ENCODE measurements at regions not wholly inside any gene's neighbourhood (a gene's known extent, or its start where the extent isn't known, plus 50 kb on each side); places are given as distances from the start of the nearest gene placed in this dataset.

DNA sequence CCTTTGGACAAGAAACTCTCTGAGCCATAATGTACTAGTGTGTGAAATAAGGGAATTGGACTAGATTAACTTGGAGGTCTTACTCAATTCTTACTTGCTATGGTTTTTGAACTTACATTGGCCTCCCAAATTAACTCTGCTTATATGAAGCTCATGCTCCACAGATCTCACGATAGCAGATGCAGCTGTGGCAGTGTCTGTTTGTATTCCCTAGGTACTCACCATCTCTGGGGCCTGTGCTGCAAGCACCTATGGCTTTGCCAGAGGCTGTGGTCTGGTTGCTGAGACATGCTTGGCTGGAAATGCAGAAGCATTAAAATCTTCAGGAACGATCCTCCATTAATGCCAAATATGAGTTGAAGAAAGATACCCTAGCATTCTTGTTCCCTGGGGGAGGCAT is 112.8 kb downstream of the MSL3 start:
- Histone ChIP-seq H3K27ac (no peak overlapping the region), H3K36me3 (no peaks in the 10 kb centered on the region), H3K4me3 (no peak overlapping the region), H3K4me1 (no peaks in the 10 kb centered on the region), H3K9me3 (no peaks in the 10 kb centered on the region), H3K27me3 (peaks cover 0 to 2% (median 0%) of the 10 kb centered on the region in 3 donors)
- no peak for TF ChIP-seq POLR2A (IDR thresholded peaks at IDR 0.05)
- TF ChIP-seq, protein P1, sequence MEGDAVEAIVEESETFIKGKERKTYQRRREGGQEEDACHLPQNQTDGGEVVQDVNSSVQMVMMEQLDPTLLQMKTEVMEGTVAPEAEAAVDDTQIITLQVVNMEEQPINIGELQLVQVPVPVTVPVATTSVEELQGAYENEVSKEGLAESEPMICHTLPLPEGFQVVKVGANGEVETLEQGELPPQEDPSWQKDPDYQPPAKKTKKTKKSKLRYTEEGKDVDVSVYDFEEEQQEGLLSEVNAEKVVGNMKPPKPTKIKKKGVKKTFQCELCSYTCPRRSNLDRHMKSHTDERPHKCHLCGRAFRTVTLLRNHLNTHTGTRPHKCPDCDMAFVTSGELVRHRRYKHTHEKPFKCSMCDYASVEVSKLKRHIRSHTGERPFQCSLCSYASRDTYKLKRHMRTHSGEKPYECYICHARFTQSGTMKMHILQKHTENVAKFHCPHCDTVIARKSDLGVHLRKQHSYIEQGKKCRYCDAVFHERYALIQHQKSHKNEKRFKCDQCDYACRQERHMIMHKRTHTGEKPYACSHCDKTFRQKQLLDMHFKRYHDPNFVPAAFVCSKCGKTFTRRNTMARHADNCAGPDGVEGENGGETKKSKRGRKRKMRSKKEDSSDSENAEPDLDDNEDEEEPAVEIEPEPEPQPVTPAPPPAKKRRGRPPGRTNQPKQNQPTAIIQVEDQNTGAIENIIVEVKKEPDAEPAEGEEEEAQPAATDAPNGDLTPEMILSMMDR (IDR thresholded peaks at IDR 0.05 in 4 of 5, conservative IDR thresholded peaks at IDR 0.05 in 1 of 5), result no peak
- intact Hi-C loops (cut with DNase I; ENCODE audit: low total_unique reads) (no loop called here), in situ Hi-C loops (cut with MboI; ENCODE audit: low sequenced_read_pairs in 4 of 4) (no loop called here)
- DNase-seq (no peak), ATAC-seq (no peak)

DNA sequence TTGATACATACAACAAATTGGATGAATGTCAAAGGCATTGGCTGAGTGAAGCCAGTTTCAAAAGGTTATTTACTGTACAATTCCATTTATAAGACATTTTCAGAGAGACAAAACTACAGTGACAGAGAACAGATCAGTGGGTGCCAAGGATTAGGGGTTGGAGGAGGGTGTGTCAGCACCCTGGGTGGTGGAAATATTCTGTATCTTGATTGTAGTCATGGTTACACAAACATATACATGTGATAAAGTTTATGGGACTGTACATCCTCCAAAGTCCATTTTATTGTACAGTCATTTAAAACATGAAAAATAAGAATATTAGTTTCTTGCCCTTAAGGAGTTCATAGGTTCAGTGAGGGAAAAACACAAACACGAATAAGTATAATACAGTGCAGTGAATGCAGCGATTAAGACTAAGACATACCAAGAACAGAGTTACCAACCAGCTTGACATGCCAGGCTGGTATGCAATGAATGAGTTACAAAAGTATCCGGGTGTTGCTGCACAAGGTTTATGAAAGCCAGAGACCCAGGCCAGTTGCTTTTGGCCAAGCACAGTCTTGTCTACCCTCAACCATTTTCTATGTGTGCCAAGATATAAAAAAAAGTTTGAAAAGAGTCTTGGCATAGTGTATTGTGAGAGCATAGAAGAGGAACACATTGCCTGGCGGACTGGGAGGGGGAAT is 123.6 kb downstream of the MSL3 start:
- Histone ChIP-seq H3K4me1 (no peaks in the 10 kb centered on the region), H3K27ac (no peak overlapping the region), H3K27me3 (no peaks in the 10 kb centered on the region), H3K36me3 (no peaks in the 10 kb centered on the region), H3K9me3 (peaks cover 0 to 3% (median 0%) of the 10 kb centered on the region in 3 donors), H3K4me3 (no peak overlapping the region)
- no peak for ATAC-seq
- intact Hi-C loops (cut with DNase I; ENCODE audit: low total_unique reads), result no loop called here
- in situ Hi-C loops (cut with MboI; ENCODE audit: low sequenced_read_pairs in 4 of 4), result no loop called here
- TF ChIP-seq, protein P1 (IDR thresholded peaks at IDR 0.05 in 4 of 5, conservative IDR thresholded peaks at IDR 0.05 in 1 of 5), result no peak
- TF ChIP-seq POLR2A (IDR thresholded peaks at IDR 0.05), result no peak
- no peak for DNase-seq

DNA sequence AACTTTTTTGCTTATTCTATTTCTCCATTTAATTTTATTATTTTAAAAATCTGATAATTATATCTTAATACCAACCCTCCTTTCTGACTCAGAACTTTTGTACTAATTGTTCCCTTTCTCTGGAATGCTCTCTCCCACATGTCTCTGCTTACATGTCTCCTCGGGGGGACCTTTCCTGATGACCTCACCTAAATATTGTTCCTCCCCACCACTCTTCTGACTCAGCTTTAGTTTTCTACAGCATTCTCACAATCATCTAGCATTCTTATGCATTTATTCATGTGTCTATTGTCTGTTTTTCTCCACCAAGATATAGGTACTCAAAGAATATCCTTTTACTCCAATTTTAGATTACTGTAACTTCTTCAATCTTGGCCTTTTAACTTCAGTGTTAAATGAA is 128.7 kb downstream of the MSL3 start:
- ATAC-seq, result no peak
- Histone ChIP-seq H3K27me3 (no peaks in the 10 kb centered on the region), H3K27ac (no peak overlapping the region), H3K36me3 (no peaks in the 10 kb centered on the region), H3K4me1 (no peaks in the 10 kb centered on the region), H3K4me3 (no peak overlapping the region), H3K9me3 (no peaks in the 10 kb centered on the region)
- TF ChIP-seq, protein P1 (IDR thresholded peaks at IDR 0.05 in 4 of 5, conservative IDR thresholded peaks at IDR 0.05 in 1 of 5), result no peak
- no peak for TF ChIP-seq POLR2A (IDR thresholded peaks at IDR 0.05)
- no peak for DNase-seq
- intact Hi-C loops (cut with DNase I; ENCODE audit: low total_unique reads), result no loop called here
- in situ Hi-C loops (cut with MboI; ENCODE audit: low sequenced_read_pairs in 4 of 4), result no loop called here

DNA sequence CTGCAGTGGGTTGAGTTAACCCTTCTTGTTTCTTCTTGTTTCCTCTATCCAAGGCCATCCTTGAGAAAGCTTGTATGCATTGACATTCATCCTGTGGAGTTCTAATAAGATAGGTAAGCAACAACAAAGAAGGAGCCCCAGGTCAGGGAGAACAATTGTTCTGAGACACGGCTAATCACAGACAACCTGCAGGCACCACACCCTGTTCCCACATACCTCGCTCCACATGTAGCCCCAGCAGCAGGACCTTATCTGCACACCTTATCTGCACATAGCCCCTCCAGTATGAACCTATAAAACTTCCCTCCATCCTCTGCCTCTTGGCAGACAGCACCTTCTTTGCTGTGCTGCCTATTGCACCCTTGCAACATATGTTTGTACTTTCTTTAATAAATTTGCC is 129.1 kb downstream of the MSL3 start:
- no peaks in the 10 kb centered on the region for H3K9me3 ChIP-seq
- ATAC-seq (no peak), DNase-seq (no peak)
- in situ Hi-C loops (cut with MboI; ENCODE audit: low sequenced_read_pairs in 4 of 4), result no loop called here
- no peaks in the 10 kb centered on the region for H3K4me1 ChIP-seq
- H3K27ac ChIP-seq, result no peak overlapping the region
- H3K27me3 ChIP-seq, result no peaks in the 10 kb centered on the region
- TF ChIP-seq, protein P1 (IDR thresholded peaks at IDR 0.05 in 4 of 5, conservative IDR thresholded peaks at IDR 0.05 in 1 of 5), result no peak
- TF ChIP-seq POLR2A (IDR thresholded peaks at IDR 0.05), result no peak
- no peak overlapping the region for H3K4me3 ChIP-seq
- intact Hi-C loops (cut with DNase I; ENCODE audit: low total_unique reads), result no loop called here
- H3K36me3 ChIP-seq, result no peaks in the 10 kb centered on the region

DNA sequence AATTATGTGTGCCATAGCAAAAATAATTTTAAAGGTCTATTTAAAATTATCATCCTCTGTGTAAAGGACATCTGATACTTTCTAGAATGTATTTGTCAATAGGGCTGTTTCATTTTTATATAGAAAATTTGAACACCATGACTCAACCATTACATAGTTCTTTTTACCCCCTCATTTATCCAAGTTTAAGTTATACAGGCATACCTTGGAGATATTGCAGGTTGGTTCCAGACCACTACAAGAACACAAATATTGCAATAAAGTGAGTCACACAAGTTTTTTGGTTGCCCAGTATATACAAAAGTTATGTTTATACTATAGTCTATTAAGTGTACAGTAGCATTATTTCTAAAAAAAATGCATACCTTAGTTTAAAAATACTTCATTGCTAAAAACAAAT is 130.4 kb downstream of the MSL3 start:
- Histone ChIP-seq H3K27ac (no peak overlapping the region), H3K4me1 (no peaks in the 10 kb centered on the region), H3K4me3 (no peak overlapping the region), H3K36me3 (no peaks in the 10 kb centered on the region), H3K9me3 (no peaks in the 10 kb centered on the region), H3K27me3 (no peaks in the 10 kb centered on the region)
- in situ Hi-C loops (cut with MboI; ENCODE audit: low sequenced_read_pairs in 4 of 4) (no loop called here), intact Hi-C loops (cut with DNase I; ENCODE audit: low total_unique reads) (no loop called here)
- DNase-seq, result no peak
- no peak for ATAC-seq
- TF ChIP-seq, protein P1 (IDR thresholded peaks at IDR 0.05 in 4 of 5, conservative IDR thresholded peaks at IDR 0.05 in 1 of 5), result no peak

Measured in gastrocnemius medialis (tissue), 4 donors.